SIG-M5 treated with dmso at 0.1 percent for 504 hours (cell line): ENCODE measurements at regions not wholly inside any gene's neighbourhood (a gene's known extent, or its start where the extent isn't known, plus 50 kb on each side); places are given as distances from the start of the nearest gene placed in this dataset.

Experiments used
- DNase-seq: peaks from one replicate; lab custom pipeline; 2025; ENCODE audit not compliant: unreplicated experiment; lab: John Stamatoyannopoulos, UW

- DNase-seq = no peak
Measured at GRCh38 chr5:105789246-105789645, 1881.5 kb downstream of the EFNA5 start.

DNA sequence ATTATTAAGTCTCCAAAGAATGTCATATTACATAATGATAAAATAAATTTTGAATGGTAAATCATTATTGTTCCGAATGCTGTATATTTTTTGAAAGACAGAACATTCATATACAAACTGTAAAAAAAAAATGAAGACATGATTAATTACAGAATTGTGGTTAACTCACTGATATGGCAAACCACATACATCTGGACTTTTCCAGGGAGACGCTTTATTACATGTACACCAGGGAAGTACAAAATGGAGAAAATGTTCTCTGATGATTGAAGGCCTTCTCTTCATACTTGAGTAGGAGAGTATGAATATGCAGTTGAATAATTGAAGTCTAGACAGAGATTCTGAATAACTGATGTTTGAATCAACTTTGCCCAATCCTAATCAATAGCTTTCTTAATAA lies 1886.9 kb downstream of the EFNA5 start:
- no peak for DNase-seq

DNA sequence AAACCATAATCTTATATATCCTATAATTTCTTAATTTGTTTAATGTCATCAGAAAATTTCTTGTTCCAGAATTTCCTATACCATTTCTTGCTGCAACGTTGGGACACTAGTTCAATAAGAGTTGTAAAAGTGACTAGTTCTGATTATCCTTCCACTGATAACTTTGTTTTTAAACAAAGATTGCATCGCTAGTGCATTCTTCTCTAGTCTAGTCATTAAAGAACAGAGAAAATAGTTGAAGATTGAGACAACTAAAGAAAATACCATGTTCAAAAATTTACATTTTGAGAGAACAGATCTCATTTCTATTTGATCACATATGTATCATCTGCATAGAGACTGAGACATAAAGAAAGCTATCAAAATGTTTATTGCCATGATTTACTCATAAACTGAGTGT lies 1888.2 kb downstream of the EFNA5 start:
- no peak for DNase-seq

GRCh38 chr5:105773241-105773640 lies 1897.5 kb downstream of the EFNA5 start:
- DNase-seq = no peak

- no peak for DNase-seq
Measured at GRCh38 chr5:105767267-105767666, 1903.5 kb downstream of the EFNA5 start.

DNA sequence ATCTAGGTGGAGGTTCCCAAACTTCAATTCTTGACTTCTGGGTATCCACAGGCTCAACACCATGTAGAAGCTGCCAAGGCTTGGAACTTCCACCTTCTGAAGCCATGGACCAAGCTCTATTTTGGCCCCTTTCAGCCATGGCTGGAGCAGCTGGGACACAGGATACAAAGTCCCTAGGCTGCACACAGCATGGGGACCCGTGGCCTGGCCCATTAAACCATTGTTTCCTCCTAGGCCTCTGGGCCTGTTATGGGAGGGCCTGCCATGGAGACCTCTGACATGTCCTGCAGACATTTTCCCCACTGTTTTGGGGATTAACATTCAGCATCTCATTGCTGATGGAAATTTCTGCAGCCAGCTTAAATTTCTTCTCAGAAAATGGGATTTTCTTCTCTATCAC lies 1908.0 kb downstream of the EFNA5 start:
- DNase-seq = no peak

GRCh38 chr5:105754056-105754455 lies 1916.7 kb downstream of the EFNA5 start:
- no peak for DNase-seq

DNA sequence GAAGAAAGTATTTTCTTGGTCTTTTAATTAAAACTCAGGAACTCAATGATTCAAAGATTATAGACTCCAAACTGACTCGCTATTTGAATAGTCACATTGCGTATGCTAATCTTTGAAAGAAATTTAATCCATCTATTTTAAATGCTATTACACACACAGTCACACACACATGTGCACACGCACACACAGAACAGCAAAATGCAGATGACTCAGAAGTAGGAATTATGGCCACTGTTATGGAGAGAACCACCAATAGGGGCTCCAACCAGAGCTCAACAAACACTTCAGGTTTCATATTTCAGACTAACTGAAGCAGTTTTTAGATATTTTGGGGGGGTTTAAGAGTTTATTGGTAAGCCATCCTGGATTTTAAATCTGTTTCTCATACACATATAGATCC lies 1917.9 kb downstream of the EFNA5 start:
- DNase-seq = no peak

- DNase-seq = no peak
Measured at GRCh38 chr5:105751908-105752307, 1918.8 kb downstream of the EFNA5 start.

- no peak for DNase-seq
Measured at GRCh38 chr5:105745111-105745510, 1925.6 kb downstream of the EFNA5 start.

GRCh38 chr5:105740242-105740641 lies 1930.5 kb downstream of the EFNA5 start:
- no peak for DNase-seq

GRCh38 chr5:105739732-105740131 lies 1931.0 kb downstream of the EFNA5 start:
- DNase-seq = no peak

DNA sequence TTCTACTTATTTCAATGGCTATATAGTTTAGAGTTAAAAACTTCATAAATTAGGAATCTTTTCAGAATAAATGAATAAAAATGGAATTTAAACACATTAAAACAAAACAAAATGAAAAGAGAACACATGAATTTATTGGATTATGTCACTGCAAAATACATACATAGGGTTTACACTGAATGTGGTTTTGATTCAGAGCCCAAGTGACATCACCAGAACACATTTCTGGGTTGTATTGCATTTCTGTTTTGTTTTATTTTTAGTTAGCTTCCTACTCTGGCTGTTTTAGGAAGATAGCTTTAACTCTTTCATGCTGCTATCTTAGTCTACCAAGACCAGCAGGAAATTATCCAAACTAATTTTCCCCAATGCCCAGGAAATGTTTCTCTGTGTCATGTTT lies 1935.0 kb downstream of the EFNA5 start:
- no peak for DNase-seq

DNA sequence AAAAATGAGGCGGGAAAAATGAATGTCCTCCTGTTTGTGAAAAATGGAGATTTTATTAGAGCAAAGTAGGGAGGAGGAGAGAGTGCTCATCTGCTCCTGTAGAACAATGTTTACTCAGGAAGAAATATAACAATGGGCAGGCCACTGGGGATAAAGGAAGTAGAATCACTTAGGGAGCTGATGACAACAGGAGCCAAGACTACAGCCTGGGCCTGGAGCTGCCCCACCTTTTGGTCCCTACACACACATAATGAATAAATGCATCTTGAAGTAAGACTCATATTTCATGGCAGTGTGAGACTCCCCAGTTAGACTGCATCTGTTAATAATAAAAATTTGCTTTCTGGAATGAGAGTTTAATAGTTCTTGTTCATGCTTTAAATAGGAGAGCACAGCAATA lies 1939.8 kb downstream of the EFNA5 start:
- no peak for DNase-seq

GRCh38 chr5:105726093-105726492 lies 1944.6 kb downstream of the EFNA5 start:
- DNase-seq = no peak

DNA sequence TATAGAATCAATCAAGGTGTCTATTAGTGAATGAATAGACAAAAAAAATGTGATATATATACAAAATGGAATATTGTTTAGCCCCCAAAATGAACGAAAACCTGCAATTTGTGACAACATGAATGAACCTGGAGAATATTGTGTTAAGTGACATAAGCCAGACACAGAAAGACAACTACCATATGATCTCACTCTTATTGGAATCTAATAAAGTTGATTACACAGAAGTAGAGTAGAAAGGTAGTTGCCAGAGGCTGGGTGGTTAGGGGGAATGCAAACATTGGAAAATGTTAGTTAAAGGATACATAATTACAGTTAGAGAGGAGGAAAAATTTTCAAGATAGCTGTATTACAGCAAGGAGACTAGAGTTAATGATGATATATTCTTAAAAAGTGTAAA lies 1962.3 kb downstream of the EFNA5 start:
- DNase-seq = no peak

DNA sequence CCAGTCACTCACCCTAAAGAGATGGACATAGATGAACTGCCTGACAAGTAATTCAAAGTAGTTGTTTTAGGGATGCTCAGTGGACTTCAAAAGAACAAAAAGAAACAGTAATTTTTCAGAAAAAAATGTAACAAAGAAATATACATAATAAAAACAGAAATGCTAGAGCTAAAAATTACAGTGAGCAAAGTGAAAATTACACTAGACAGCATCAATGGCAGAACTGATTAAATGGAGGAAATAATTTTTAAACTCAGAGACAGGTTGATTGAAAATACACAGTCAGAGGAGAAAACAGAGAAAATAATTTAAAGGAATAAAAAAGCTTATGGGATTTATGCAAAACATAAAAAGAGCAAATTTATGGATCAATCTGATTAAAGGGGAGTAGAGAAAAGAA lies 1968.4 kb downstream of the EFNA5 start:
- no peak for DNase-seq

- DNase-seq = no peak
Measured at GRCh38 chr5:105696440-105696839, 1974.3 kb downstream of the EFNA5 start.

DNA sequence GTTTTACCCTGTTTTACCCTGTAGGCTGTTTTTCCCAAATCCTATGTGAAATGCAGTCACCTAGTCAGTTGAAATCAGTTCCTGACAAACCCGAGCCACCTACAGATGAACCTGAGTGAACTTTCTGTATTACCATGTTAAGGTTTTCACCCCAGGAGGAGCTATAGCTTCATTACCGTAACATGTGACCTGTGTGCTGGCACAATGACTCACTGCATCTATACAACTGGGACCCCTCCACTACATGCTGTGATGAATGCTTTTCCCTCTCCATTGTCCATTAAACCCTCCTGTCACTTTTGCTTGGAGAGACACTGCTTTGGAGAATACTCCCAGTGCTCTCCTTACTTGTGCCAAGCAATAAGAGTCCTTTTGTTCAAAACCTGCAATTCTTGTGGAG lies 1974.8 kb downstream of the EFNA5 start:
- DNase-seq = no peak

DNA sequence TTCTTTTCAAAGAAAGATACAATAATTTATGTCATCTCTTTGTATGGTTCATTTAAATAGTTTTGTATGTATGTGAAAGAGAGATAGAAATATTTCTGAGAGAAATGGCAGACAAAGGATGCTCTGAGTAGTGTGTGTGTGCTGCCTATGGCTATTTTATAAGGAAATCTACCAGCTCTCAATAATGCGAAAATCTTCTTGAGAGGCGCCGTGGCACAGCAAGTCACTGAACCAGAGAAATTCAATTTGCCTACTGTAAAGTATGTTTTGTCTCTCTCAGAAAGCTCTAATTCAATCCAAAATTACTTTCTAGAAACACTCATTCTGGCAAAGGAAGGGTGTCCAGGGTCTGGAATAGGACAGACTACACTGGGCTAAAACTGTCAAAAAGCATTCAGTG lies 1981.1 kb downstream of the EFNA5 start:
- no peak for DNase-seq

- DNase-seq = no peak
Measured at GRCh38 chr5:105688227-105688792, 1982.4 kb downstream of the EFNA5 start.

GRCh38 chr5:105687493-105687892 lies 1983.2 kb downstream of the EFNA5 start:
- no peak for DNase-seq

DNA sequence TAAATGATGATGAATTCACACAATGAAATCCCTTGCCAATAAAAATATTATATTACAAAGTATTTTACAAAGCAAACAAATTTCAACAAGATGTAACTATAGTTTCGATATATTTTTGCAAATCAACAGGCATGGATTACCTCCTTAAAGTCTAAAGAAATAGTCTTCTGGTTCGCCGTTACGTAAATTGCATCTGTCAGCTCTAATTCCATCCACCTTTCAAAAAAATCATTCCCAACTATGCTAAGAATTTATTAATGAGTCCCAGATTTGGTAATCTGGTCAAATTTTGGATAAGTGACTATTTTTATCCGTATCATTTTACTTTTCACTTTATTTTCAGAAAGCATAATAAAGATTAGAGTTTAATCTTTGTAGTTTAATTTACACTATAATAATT lies 1984.9 kb downstream of the EFNA5 start:
- no peak for DNase-seq

DNA sequence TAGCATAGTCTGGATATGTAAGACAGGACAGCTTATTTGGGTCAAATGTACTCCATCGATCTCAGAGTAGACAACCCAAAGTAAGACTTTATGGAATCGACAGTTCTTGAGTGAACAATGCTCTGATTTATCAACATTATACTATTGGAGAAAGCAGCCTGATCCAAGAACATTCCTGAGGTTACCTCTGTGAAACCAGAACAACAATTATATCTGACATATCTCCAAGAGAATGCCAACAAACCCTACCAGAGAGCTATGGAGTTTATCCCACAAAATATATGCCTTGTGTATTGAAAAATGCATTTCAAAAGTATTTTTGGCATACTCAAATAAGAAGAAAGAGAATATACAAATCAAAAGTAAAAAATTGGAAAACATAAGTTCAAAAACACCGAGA lies 1985.9 kb downstream of the EFNA5 start:
- DNase-seq = no peak
